Mesothelial cell of epicardium (in vitro differentiated cells): ENCODE measurements at regions not wholly inside any gene's neighbourhood (a gene's known extent, or its start where the extent isn't known, plus 50 kb on each side); places are given as distances from the start of the nearest gene placed in this dataset.

Experiments
- DNase-seq, 2 experiments: peaks; one replicate each; pipeline ENCODE4 v3.0.0; 2021; ENCODE audit warnings: low spot score in 2 of 2; ENCODE audit not compliant: unreplicated experiment in 2 of 2
- H3K27ac Mint-ChIP-seq: 2 replicates; pipeline ENCODE4 v1.8.0; 2021; ENCODE audit warnings: mixed read lengths
- H3K27me3 Mint-ChIP-seq: 2 replicates; pipeline ENCODE4 v1.8.0; 2021; ENCODE audit warnings: low read depth, mixed read lengths
- H3K36me3 Mint-ChIP-seq: 2 replicates; pipeline ENCODE4 v1.8.0; 2021; ENCODE audit warnings: mixed read lengths
- H3K4me1 Mint-ChIP-seq: 2 replicates; pipeline ENCODE4 v1.8.0; 2021; ENCODE audit warnings: mixed read lengths
- H3K4me3 Mint-ChIP-seq: 2 replicates; pipeline ENCODE4 v1.8.0; 2021; ENCODE audit warnings: mild to moderate bottlenecking, moderate library complexity, mixed read lengths
- H3K9me3 Mint-ChIP-seq: 2 replicates; pipeline ENCODE4 v1.8.0; 2021; ENCODE audit warnings: mixed read lengths
- CTCF ChIP-seq: fragments of 200-600 bp; sonication (generic); IDR thresholded peaks from one replicate; pipeline ENCODE4 v1.5.0; 2021; ENCODE audit warnings: antibody characterized with exemption; ENCODE audit not compliant: unreplicated experiment

GRCh38 chr11:104319396-104319795, 155.4 kb upstream of the PDGFD start:
- TF ChIP-seq CTCF, result no peak
- peaks cover 9% of the 10 kb centered on the region for H3K9me3 Mint-ChIP-seq
- no peaks in the 10 kb centered on the region for H3K27me3 Mint-ChIP-seq
- H3K4me3 Mint-ChIP-seq, result no peak overlapping the region
- no peak overlapping the region for H3K27ac Mint-ChIP-seq
- no peaks in the 10 kb centered on the region for H3K4me1 Mint-ChIP-seq
- DNase-seq, result no peak
- no peaks in the 10 kb centered on the region for H3K36me3 Mint-ChIP-seq

GRCh38 chr11:104306862-104307474, 143.0 kb upstream of the PDGFD start:
- Mint-ChIP-seq H3K4me3 (no peak overlapping the region), H3K9me3 (peaks cover 5% of the 10 kb centered on the region), H3K27me3 (no peaks in the 10 kb centered on the region), H3K36me3 (peaks cover 1% of the 10 kb centered on the region), H3K27ac (peak overlapping the region; percentile 21), H3K4me1 (peaks cover 23% of the 10 kb centered on the region)
- no peak for DNase-seq
- TF ChIP-seq CTCF, result no peak

GRCh38 chr11:104301776-104302175, 137.8 kb upstream of the PDGFD start:
- no peaks in the 10 kb centered on the region for H3K27me3 Mint-ChIP-seq
- no peak overlapping the region for H3K27ac Mint-ChIP-seq
- no peak for DNase-seq
- H3K4me3 Mint-ChIP-seq, result no peak overlapping the region
- no peaks in the 10 kb centered on the region for H3K36me3 Mint-ChIP-seq
- H3K4me1 Mint-ChIP-seq, result peaks cover 12% of the 10 kb centered on the region
- TF ChIP-seq CTCF, result no peak
- peaks cover 4% of the 10 kb centered on the region for H3K9me3 Mint-ChIP-seq

- no peaks in the 10 kb centered on the region for H3K27me3 Mint-ChIP-seq
- no peak overlapping the region for H3K27ac Mint-ChIP-seq
- no peak for DNase-seq
- peaks cover 17% of the 10 kb centered on the region for H3K4me1 Mint-ChIP-seq
- H3K4me3 Mint-ChIP-seq, result no peak overlapping the region
- no peak for TF ChIP-seq CTCF
- H3K36me3 Mint-ChIP-seq, result no peaks in the 10 kb centered on the region
- no peaks in the 10 kb centered on the region for H3K9me3 Mint-ChIP-seq
Measured at GRCh38 chr11:104291646-104292045, 127.7 kb upstream of the PDGFD start.

- no peaks in the 10 kb centered on the region for H3K4me1 Mint-ChIP-seq
- H3K27me3 Mint-ChIP-seq, result no peaks in the 10 kb centered on the region
- H3K36me3 Mint-ChIP-seq, result peaks cover 3% of the 10 kb centered on the region
- H3K27ac Mint-ChIP-seq, result no peak overlapping the region
- H3K9me3 Mint-ChIP-seq, result peaks cover 31% of the 10 kb centered on the region
- no peak overlapping the region for H3K4me3 Mint-ChIP-seq
- TF ChIP-seq CTCF, result no peak
- DNase-seq, result no peak
Measured at GRCh38 chr11:104286129-104286528, 122.2 kb upstream of the PDGFD start.

- no peaks in the 10 kb centered on the region for H3K27me3 Mint-ChIP-seq
- H3K27ac Mint-ChIP-seq, result no peak overlapping the region
- H3K4me1 Mint-ChIP-seq, result peaks cover 13% of the 10 kb centered on the region
- no peak overlapping the region for H3K4me3 Mint-ChIP-seq
- no peak for TF ChIP-seq CTCF
- H3K9me3 Mint-ChIP-seq, result peaks cover 30% of the 10 kb centered on the region
- no peaks in the 10 kb centered on the region for H3K36me3 Mint-ChIP-seq
- DNase-seq, result no peak
Measured at GRCh38 chr11:104279587-104279986, 115.6 kb upstream of the PDGFD start.
